Common myeloid progenitor, CD34-positive (primary cell): ENCODE measurements at regions not wholly inside any gene's neighbourhood (a gene's known extent, or its start where the extent isn't known, plus 50 kb on each side); places are given as distances from the start of the nearest gene placed in this dataset.
"Not testable (repeated sequence)": the region's sequence is repeated elsewhere in the genome, so short reads cannot be mapped to it uniquely, and the experiment has no call there.

Experiments
- CTCF ChIA-PET: fragments of 350-600 bp; sonication (Branson Sonifier 250); formaldehyde crosslinking; loops from one replicate; lab custom pipeline; 2021; ENCODE audit warnings: antibody characterized with exemption; lab: Charles Lee
- POLR2A ChIA-PET: fragments of 350-600 bp; sonication (Branson Sonifier 250); formaldehyde crosslinking; loops from one replicate; lab custom pipeline; 2021; ENCODE audit warnings: antibody characterized with exemption; lab: Charles Lee
- DNase-seq, 3 donors: peaks; one replicate each; pipeline versions ENCODE4 v3.0.0 to v3.0.0-alpha.2; 2013
- H3K27ac ChIP-seq, 2 experiments: 1 replicate in 1 of 2; 2 replicates in 1 of 2; pipeline ENCODE4 v1.7.0; 2013; ENCODE audit warnings: inconsistent platforms in 2 of 2, low read length in 2 of 2, mild to moderate bottlenecking in 2 of 2, low read depth in 1 of 2, moderate library complexity in 1 of 2; ENCODE audit not compliant: severe bottlenecking in 2 of 2, insufficient read depth in 1 of 2, poor library complexity in 1 of 2
- H3K27me3 ChIP-seq, 5 experiments: replicated peaks in 2 of 5; 1 replicate in 3 of 5; 2 replicates in 2 of 5; pipeline versions ENCODE4 v1.6.1 to v1.7.0; 2013; ENCODE audit warnings: low read length in 4 of 5, mild to moderate bottlenecking in 2 of 5, moderate library complexity in 2 of 5, inconsistent platforms in 1 of 5; ENCODE audit not compliant: insufficient read depth in 5 of 5, control insufficient read depth in 4 of 5
- H3K36me3 ChIP-seq, 4 experiments: 1 replicate in 2 of 4; 2 replicates in 2 of 4; pipeline versions ENCODE4 v1.6.1 to v1.7.0; 2013; ENCODE audit warnings: low read length in 3 of 4, control low read depth in 1 of 4, mild to moderate bottlenecking in 1 of 4; ENCODE audit not compliant: control insufficient read depth in 4 of 4, insufficient read depth in 4 of 4
- H3K4me1 ChIP-seq, 4 experiments: 1 replicate in 3 of 4; 2 replicates in 1 of 4; pipeline versions ENCODE4 v1.6.1 to v1.7.1; 2013; ENCODE audit warnings: low read length in 3 of 4, mild to moderate bottlenecking in 3 of 4, control low read depth in 1 of 4, inconsistent platforms in 1 of 4, moderate library complexity in 1 of 4; ENCODE audit not compliant: control insufficient read depth in 4 of 4, insufficient read depth in 4 of 4; ENCODE audit errors: control extremely low read depth in 1 of 4
- H3K4me3 ChIP-seq, 7 experiments: 1 replicate in 4 of 7; 2 replicates in 3 of 7; pipeline versions ENCODE4 v1.5.1 to v1.7.0; 2013; ENCODE audit warnings: mild to moderate bottlenecking in 7 of 7, low read length in 6 of 7, moderate library complexity in 6 of 7, inconsistent platforms in 2 of 7, low read depth in 2 of 7, control low read depth in 1 of 7; ENCODE audit not compliant: insufficient read depth in 4 of 7, control insufficient read depth in 1 of 7; ENCODE audit errors: extremely low read depth in 1 of 7
- H3K9me3 ChIP-seq, 5 experiments: 1 replicate in 4 of 5; 2 replicates in 1 of 5; pipeline versions ENCODE4 v1.6.1 to v1.7.1; 2013; ENCODE audit warnings: low read length in 4 of 5, mild to moderate bottlenecking in 2 of 5, inconsistent platforms in 1 of 5, low read depth in 1 of 5, moderate library complexity in 1 of 5; ENCODE audit not compliant: control insufficient read depth in 4 of 5, insufficient read depth in 2 of 5; ENCODE audit errors: control extremely low read depth in 1 of 5
- WGBS: methylation state at CpG from one replicate; pipeline ENCODE4 v1.1.5; 2013; ENCODE audit not compliant: insufficient coverage; 5-methylcytosine and 5-hydroxymethylcytosine counted together

DNA sequence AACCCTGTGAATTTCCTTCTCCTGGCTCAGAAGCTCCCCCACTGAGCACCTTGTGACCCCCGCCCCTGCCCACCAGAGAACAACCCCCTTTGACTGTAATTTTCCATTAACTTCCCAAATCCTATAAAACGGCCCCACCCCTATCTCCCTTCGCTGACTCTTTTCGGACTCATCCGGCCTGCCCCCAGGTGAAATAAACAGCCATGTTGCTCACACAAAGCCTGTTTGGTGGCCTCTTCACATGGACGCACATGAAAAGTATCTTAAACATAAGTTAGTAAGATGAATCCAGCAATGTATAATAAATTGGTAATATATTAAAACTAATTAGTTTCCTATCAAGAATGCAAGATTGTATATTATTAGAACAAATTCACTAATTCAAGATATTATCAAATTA lies 462.3 kb upstream of the NETO1 start:
- WGBS = 97% methylated on average over 5 of the region's 6 CpGs
- H3K27me3 ChIP-seq, DNase-seq, H3K9me3 ChIP-seq, H3K4me3 ChIP-seq, H3K27ac ChIP-seq, CTCF ChIA-PET, H3K36me3 ChIP-seq, POLR2A ChIA-PET, H3K4me1 ChIP-seq: not testable (repeated sequence)

GRCh38 chr18:73324187-73324831 lies 456.5 kb upstream of the NETO1 start:
- H3K4me1 ChIP-seq, POLR2A ChIA-PET, H3K27me3 ChIP-seq, CTCF ChIA-PET, H3K9me3 ChIP-seq, H3K4me3 ChIP-seq, H3K27ac ChIP-seq, H3K36me3 ChIP-seq, DNase-seq: not testable (repeated sequence)
- no CpG with 5 or more reads among the region's 5 CpGs for WGBS

DNA sequence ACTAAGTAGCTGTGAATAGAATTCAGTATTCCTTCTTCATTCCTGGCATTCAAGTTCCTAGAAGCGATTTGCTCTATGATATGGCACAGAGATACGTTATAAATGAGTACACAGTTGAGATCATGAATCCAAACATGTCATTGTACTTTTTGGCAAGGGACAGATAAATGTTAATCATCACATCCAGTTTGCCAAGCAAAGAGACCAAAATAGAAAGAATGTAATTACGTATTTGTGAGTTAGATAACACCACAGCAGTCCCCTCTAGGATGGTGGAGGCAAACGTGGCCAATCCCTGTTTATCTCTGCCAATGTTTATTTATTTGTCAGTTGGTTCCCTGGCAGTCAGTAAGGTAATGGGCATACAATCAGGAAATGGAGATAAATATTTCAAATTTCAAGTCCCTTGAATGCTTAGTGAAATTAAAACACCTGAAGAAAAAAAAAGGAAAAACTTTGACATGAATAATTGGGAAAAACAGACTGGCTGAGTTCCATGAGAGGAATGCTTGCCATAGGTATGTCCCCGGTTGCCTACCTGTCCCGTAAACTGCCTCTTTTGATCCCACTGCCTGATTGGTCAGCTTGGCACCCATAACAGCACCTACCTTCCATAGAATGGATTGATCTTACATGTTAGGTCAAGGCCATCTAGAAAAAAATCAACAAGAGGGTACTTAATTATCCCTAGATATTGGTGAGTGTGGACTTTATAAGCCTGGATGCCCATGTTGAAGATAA lies 451.1 kb upstream of the NETO1 start:
- Histone ChIP-seq H3K27me3 (no peaks in the 10 kb centered on the region), H3K9me3 (no peaks in the 10 kb centered on the region), H3K27ac (no peak overlapping the region), H3K4me3 (no peak overlapping the region), H3K4me1 (no peaks in the 10 kb centered on the region), H3K36me3 (no peaks in the 10 kb centered on the region)
- POLR2A ChIA-PET = no interaction called here
- CTCF ChIA-PET = interaction anchor here (0.6 kb wide), 1 partner anchor 816 kb away, joined by 3 read pairs; no protein-coding TSS in a partner anchor
- WGBS = 100% methylated on average over 3 of the region's 6 CpGs
- no peak for DNase-seq

- Histone ChIP-seq H3K4me3 (no peak overlapping the region), H3K27ac (no peak overlapping the region), H3K27me3 (no peaks in the 10 kb centered on the region), H3K36me3 (no peaks in the 10 kb centered on the region), H3K4me1 (no peaks in the 10 kb centered on the region), H3K9me3 (no peaks in the 10 kb centered on the region)
- ChIA-PET POLR2A (no interaction called here), CTCF (no interaction called here)
- DNase-seq = no peak
- WGBS = no CpG with 5 or more reads among the region's 1 CpG
Measured at GRCh38 chr18:73316513-73316912, 448.7 kb upstream of the NETO1 start.

- Histone ChIP-seq H3K4me1 (no peaks in the 10 kb centered on the region), H3K9me3 (no peaks in the 10 kb centered on the region), H3K27me3 (no peaks in the 10 kb centered on the region), H3K36me3 (no peaks in the 10 kb centered on the region), H3K27ac (no peak overlapping the region), H3K4me3 (no peak overlapping the region)
- ChIA-PET CTCF (no interaction called here), POLR2A (no interaction called here)
- no peak for DNase-seq
Measured at GRCh38 chr18:73315381-73315780, 447.6 kb upstream of the NETO1 start.

- H3K9me3 ChIP-seq = no peaks in the 10 kb centered on the region
- H3K4me1 ChIP-seq = no peaks in the 10 kb centered on the region
- DNase-seq = no peak
- no peak overlapping the region for H3K4me3 ChIP-seq
- no peaks in the 10 kb centered on the region for H3K36me3 ChIP-seq
- CTCF ChIA-PET = no interaction called here
- no peak overlapping the region for H3K27ac ChIP-seq
- POLR2A ChIA-PET = no interaction called here
- H3K27me3 ChIP-seq = no peaks in the 10 kb centered on the region
Measured at GRCh38 chr18:73313476-73313875, 445.7 kb upstream of the NETO1 start.

- no peaks in the 10 kb centered on the region for H3K36me3 ChIP-seq
- POLR2A ChIA-PET = no interaction called here
- no peak overlapping the region for H3K4me3 ChIP-seq
- H3K27ac ChIP-seq = no peak overlapping the region
- CTCF ChIA-PET = no interaction called here
- H3K9me3 ChIP-seq = no peaks in the 10 kb centered on the region
- no peak for DNase-seq
- H3K27me3 ChIP-seq = no peaks in the 10 kb centered on the region
- 100% methylated on average over 1 of the region's 2 CpGs for WGBS
- H3K4me1 ChIP-seq = no peaks in the 10 kb centered on the region
Measured at GRCh38 chr18:73296686-73297085, 428.9 kb upstream of the NETO1 start.
